ENCODE measurements at regions not wholly inside any gene's neighbourhood (a gene's known extent, or its start where the extent isn't known, plus 50 kb on each side); places are given as distances from the start of the nearest gene placed in this dataset.

DNA sequence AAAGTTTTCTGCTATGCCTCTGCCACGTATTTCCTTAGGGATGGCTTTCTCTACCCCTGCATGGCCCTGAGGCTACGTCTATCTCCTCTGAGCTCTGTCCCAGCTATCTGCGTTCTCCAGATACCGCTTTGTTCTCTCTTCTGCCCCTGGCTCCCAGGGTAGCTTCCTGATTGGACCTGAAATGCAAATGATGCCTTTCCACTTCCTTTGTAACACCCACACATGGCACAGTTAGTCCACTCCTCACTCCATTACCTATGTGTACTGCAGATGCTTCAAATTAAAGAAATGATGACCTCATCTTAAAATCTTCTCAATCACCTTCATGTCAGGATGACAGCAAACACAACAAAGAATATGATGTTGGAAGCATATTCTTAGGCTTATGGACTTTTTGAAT, 138.6 kb upstream of the POGK start:
- TF ChIP-seq, protein P1, sequence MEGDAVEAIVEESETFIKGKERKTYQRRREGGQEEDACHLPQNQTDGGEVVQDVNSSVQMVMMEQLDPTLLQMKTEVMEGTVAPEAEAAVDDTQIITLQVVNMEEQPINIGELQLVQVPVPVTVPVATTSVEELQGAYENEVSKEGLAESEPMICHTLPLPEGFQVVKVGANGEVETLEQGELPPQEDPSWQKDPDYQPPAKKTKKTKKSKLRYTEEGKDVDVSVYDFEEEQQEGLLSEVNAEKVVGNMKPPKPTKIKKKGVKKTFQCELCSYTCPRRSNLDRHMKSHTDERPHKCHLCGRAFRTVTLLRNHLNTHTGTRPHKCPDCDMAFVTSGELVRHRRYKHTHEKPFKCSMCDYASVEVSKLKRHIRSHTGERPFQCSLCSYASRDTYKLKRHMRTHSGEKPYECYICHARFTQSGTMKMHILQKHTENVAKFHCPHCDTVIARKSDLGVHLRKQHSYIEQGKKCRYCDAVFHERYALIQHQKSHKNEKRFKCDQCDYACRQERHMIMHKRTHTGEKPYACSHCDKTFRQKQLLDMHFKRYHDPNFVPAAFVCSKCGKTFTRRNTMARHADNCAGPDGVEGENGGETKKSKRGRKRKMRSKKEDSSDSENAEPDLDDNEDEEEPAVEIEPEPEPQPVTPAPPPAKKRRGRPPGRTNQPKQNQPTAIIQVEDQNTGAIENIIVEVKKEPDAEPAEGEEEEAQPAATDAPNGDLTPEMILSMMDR (IDR thresholded peaks at IDR 0.05; ENCODE audit: insufficient read depth, low read length, poor library complexity, severe bottlenecking) = no peak
- no peak for TF ChIP-seq EZH2phosphoT487 (conservative IDR thresholded peaks at IDR 0.05; ENCODE audit: low read length)
